ENCODE measurements at regions not wholly inside any gene's neighbourhood (a gene's known extent, or its start where the extent isn't known, plus 50 kb on each side); places are given as distances from the start of the nearest gene placed in this dataset.
"Not testable (repeated sequence)": the region's sequence is repeated elsewhere in the genome, so short reads cannot be mapped to it uniquely, and the experiment has no call there.

DNA sequence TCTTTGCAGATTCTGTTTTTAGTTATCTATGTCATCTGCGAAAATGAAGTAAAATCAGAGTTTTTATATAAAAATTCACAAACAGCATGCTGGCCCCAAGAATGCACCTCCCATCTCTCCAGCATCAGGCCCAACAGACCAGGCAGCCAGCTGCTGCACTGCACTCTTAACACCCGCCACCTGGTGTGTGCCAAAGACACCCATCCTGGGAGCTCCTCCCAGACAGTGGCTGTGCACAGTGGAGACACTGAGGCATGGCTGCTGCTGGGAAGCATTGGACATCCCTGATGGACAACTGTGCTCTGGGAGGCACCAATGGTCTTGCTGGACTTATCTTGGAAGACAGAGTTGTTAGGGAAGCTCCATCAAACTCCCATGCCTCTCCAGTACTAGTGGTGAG lies 817.2 kb downstream of the TMEM121 start:
- H3K27ac Mint-ChIP-seq: no peak overlapping the region
- peaks cover 10% of the 10 kb centered on the region for H3K36me3 Mint-ChIP-seq (ENCODE audit: low read depth)
- H3K27me3 Mint-ChIP-seq (ENCODE audit: low read depth, poor library complexity): no peaks in the 10 kb centered on the region
- TF ChIP-seq, protein P1, sequence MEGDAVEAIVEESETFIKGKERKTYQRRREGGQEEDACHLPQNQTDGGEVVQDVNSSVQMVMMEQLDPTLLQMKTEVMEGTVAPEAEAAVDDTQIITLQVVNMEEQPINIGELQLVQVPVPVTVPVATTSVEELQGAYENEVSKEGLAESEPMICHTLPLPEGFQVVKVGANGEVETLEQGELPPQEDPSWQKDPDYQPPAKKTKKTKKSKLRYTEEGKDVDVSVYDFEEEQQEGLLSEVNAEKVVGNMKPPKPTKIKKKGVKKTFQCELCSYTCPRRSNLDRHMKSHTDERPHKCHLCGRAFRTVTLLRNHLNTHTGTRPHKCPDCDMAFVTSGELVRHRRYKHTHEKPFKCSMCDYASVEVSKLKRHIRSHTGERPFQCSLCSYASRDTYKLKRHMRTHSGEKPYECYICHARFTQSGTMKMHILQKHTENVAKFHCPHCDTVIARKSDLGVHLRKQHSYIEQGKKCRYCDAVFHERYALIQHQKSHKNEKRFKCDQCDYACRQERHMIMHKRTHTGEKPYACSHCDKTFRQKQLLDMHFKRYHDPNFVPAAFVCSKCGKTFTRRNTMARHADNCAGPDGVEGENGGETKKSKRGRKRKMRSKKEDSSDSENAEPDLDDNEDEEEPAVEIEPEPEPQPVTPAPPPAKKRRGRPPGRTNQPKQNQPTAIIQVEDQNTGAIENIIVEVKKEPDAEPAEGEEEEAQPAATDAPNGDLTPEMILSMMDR (IDR thresholded peaks at IDR 0.05): no peak
- DNase-seq: no peak
- H3K9me3 Mint-ChIP-seq: peaks cover 89% of the 10 kb centered on the region
- no peak overlapping the region for H3K4me3 Mint-ChIP-seq
- no peaks in the 10 kb centered on the region for H3K4me1 Mint-ChIP-seq

DNA sequence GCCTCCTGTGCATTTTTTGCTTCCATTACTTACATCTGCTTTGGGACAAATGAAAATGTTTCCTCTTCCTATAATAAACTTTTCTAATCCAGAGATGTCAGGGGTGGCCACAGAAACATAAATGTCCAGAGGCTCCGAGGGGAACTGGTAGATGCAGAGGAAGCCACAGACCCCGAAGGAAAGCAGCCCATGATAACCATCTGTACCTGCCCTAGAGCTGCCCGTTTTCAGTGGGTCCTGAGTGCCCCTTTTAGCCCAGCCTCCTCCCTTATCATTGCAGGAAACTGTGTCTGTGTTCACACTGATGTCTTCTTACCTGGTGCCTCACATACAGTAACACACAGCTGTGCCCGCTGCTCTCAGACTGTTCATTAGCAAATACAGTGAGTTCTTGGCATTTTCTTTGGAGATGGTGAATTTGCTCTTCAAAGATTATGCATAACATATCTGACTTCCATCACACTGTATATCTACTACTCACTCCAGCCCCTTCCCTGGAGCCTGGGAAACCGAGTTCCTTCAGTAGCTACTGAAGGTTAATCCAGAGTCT lies 817.8 kb downstream of the TMEM121 start:
- H3K4me3 Mint-ChIP-seq; H3K27me3 Mint-ChIP-seq (ENCODE audit: low read depth, poor library complexity); H3K36me3 Mint-ChIP-seq (ENCODE audit: low read depth); H3K4me1 Mint-ChIP-seq; DNase-seq; H3K27ac Mint-ChIP-seq: not testable (repeated sequence)
- H3K9me3 Mint-ChIP-seq: peaks cover 94% of the 10 kb centered on the region

DNA sequence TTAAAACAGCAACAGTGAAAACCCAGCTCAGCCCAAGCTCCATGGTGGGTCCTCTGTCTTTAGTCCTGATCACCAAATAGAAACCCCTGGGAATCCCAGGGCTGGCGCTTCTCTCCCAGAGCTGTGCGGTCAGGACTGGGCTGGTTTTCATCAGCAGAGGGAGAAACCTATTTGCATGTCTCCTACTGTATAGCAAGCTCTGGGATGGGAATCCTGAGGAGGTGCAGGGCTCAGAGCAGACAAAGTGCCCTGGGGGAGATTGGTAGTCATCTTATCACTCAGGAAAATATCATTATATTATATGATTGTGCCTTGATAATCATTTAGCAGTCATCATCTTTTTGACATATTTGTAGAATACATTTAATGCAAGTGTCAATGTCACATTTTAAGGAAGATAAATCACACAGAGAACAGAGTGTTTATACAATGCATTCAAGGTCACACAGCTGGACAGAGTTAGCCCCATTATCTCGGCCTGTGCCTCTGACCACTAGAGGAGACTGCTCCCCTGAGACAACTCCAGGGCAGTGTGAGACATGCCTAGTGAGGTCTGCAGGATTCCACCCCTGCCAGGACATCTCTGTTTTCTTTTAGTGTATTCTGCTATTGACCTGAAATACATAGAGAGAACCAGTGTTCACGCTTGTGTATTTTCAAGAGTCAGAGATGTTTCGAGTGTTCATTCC lies 818.6 kb downstream of the TMEM121 start:
- H3K36me3 Mint-ChIP-seq (ENCODE audit: low read depth); H3K4me1 Mint-ChIP-seq: not testable (repeated sequence)
- peaks cover 96% of the 10 kb centered on the region for H3K9me3 Mint-ChIP-seq

DNA sequence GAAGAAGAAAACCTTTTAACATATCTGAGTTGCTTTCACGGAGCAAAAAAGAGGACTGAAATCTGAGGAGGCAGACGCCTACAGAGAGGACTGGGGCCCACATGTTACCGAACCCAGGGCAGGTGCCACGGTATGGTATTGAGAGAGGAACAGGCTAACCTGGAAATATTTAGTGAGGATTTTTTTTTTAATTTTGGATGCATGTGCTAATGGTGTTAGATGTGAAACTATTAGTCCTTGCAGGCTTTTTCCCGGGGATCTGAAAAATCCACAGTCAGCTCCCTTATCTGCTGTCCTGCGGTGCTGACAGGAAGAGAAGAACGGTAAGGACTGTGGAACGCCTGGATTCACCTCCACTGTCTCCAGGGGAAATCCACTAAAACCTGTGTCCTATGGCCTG lies 819.7 kb downstream of the TMEM121 start:
- Mint-ChIP-seq H3K27me3 (ENCODE audit: low read depth, poor library complexity) (no peaks in the 10 kb centered on the region), H3K27ac (no peak overlapping the region), H3K4me1 (no peaks in the 10 kb centered on the region), H3K9me3 (peaks cover 99% of the 10 kb centered on the region), H3K4me3 (no peak overlapping the region), H3K36me3 (ENCODE audit: low read depth) (peaks cover 10% of the 10 kb centered on the region)
- no peak for DNase-seq
- TF ChIP-seq, protein P1 (IDR thresholded peaks at IDR 0.05): no peak

More for the DNA sequence above, 818.6 kb downstream of the TMEM121 start:
- not testable (repeated sequence) for H3K27ac Mint-ChIP-seq; H3K4me3 Mint-ChIP-seq; DNase-seq; H3K27me3 Mint-ChIP-seq (ENCODE audit: low read depth, poor library complexity)

DNA sequence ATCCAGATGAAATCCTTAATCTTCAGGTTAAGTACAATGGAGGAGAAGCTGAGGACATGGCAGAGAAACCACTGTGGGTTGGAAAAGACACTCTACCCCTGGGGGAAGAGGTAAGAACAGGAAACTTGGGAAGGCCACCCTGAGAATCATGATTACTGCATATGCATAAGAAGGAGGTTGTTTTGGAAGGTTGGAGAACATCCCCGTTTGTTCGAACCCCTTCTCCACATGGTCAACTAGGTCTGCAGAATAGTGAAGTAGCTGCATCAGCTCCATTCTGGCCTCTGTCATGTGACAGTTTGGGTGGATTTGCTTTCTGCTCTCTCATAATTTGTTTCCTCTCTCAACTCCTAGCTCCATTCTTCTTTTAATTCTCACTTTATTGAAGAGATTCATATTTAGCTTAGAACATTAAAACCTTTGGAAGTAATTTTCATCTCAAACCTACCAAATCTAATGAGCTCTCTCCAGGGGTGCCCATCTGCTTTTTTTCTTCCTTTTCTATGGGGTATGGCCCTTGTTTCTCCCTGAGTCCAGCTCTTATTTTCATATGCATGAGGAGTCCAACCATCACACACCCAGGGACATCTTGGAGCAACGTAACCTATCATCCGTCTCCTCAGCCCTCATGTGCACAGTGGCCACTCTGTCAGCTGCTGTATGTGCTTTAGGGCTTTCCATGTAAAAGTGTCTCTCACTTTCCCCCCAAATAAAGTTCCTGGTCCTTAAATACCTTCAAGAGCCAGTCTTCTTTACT lies 820.3 kb downstream of the TMEM121 start:
- no peak for DNase-seq
- Mint-ChIP-seq H3K27me3 (ENCODE audit: low read depth, poor library complexity) (peaks cover under 1% of the 10 kb centered on the region), H3K4me3 (no peak overlapping the region), H3K9me3 (peaks cover 100% of the 10 kb centered on the region), H3K36me3 (ENCODE audit: low read depth) (peaks cover 10% of the 10 kb centered on the region), H3K4me1 (no peaks in the 10 kb centered on the region), H3K27ac (no peak overlapping the region)
- TF ChIP-seq, protein P1 (IDR thresholded peaks at IDR 0.05): no peak

DNA sequence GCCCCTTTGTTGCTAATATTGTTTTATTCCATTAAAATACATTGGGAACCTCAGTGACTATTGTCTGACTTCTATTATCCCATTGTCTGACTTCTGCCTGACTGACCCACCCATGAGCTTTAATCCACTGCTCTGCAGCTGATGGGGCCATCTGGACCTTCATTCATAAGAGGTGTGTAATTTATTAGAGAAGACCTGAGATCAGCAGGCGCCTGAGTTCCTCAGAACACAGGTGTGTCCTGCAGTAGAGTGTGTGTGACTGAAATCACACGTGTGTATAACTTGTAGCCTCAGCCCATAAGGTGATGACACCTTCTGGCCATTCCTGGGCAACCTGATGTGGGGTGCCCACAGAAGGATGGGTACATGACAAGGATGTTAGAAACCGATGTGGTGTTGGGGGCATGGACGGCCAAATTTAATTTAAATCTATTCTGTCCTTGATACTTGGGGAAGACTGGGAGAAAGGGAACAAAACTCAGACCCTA lies 821.0 kb downstream of the TMEM121 start:
- no peak overlapping the region for H3K4me3 Mint-ChIP-seq
- DNase-seq: no peak
- peaks cover 3% of the 10 kb centered on the region for H3K27me3 Mint-ChIP-seq (ENCODE audit: low read depth, poor library complexity)
- peaks cover 100% of the 10 kb centered on the region for H3K9me3 Mint-ChIP-seq
- no peaks in the 10 kb centered on the region for H3K4me1 Mint-ChIP-seq
- H3K36me3 Mint-ChIP-seq (ENCODE audit: low read depth): peaks cover 10% of the 10 kb centered on the region
- TF ChIP-seq, protein P1 (IDR thresholded peaks at IDR 0.05): no peak
- H3K27ac Mint-ChIP-seq: no peak overlapping the region
